ENCODE measurements at regions not wholly inside any gene's neighbourhood (a gene's known extent, or its start where the extent isn't known, plus 50 kb on each side); places are given as distances from the start of the nearest gene placed in this dataset.

DNA sequence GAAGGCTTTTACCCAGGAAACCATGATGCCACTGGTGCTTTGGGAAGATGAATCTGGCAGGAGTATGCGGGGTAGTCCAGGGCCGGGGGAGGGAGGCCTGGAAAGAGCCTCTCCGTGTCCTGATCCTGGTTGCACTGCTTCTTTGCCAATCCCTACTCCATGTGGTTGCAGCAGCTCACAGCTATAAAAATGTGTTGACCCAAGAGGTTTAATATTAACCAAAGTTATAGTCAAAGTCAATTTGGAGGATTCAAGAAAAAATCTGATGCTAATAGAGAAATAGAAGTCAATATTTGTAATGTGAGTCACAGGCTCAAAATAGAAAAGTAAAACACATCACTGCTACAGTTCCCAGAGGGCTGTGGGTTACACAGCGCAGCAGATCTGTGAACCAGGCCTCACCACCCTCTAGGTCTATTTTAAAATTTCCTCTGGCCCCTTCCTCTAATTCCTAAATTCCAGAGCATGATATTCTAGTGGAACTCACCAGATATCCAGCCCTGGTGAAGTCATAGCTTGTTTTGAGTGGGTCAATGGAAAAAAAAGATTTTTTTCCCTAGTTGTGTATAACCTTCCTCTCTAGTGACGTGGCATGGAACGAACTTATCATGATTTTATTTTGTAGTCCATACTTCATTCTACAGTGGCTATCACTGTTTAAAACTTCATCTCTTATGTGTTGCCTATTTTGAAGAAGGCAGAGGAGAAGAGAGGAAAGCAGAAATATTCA lies 63.2 kb upstream of the BMP2 start (continued):
- no peak for TF ChIP-seq ZBTB7A (CRISPR knock-in tag; IDR thresholded peaks at IDR 0.05)
- peak; percentile 84 for TF ChIP-seq GFI1 (CRISPR knock-in tag; IDR thresholded peaks at IDR 0.05; ENCODE audit: borderline replicate concordance)
- TF ChIP-seq, protein P1, sequence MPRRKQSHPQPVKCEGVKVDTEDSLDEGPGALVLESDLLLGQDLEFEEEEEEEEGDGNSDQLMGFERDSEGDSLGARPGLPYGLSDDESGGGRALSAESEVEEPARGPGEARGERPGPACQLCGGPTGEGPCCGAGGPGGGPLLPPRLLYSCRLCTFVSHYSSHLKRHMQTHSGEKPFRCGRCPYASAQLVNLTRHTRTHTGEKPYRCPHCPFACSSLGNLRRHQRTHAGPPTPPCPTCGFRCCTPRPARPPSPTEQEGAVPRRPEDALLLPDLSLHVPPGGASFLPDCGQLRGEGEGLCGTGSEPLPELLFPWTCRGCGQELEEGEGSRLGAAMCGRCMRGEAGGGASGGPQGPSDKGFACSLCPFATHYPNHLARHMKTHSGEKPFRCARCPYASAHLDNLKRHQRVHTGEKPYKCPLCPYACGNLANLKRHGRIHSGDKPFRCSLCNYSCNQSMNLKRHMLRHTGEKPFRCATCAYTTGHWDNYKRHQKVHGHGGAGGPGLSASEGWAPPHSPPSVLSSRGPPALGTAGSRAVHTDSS (CRISPR knock-in tag; conservative IDR thresholded peaks at IDR 0.05), result no peak
- TF ChIP-seq CCAR2 (optimal IDR thresholded peaks at IDR 0.05; ENCODE audit: low read depth, low read length), result no peak
- peak; percentile 72; the same call in 1 of the 2 replicates for TF ChIP-seq ZNF749 (CRISPR knock-in tag; IDR thresholded peaks at IDR 0.05; ENCODE audit: borderline replicate concordance)
- no peak for TF ChIP-seq MTA3 (CRISPR knock-in tag; IDR thresholded peaks at IDR 0.05)
- TF ChIP-seq, protein P2, sequence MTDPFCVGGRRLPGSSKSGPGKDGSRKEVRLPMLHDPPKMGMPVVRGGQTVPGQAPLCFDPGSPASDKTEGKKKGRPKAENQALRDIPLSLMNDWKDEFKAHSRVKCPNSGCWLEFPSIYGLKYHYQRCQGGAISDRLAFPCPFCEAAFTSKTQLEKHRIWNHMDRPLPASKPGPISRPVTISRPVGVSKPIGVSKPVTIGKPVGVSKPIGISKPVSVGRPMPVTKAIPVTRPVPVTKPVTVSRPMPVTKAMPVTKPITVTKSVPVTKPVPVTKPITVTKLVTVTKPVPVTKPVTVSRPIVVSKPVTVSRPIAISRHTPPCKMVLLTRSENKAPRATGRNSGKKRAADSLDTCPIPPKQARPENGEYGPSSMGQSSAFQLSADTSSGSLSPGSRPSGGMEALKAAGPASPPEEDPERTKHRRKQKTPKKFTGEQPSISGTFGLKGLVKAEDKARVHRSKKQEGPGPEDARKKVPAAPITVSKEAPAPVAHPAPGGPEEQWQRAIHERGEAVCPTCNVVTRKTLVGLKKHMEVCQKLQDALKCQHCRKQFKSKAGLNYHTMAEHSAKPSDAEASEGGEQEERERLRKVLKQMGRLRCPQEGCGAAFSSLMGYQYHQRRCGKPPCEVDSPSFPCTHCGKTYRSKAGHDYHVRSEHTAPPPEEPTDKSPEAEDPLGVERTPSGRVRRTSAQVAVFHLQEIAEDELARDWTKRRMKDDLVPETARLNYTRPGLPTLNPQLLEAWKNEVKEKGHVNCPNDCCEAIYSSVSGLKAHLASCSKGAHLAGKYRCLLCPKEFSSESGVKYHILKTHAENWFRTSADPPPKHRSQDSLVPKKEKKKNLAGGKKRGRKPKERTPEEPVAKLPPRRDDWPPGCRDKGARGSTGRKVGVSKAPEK (CRISPR knock-in tag; IDR thresholded peaks at IDR 0.05; ENCODE audit: borderline replicate concordance), result no peak
- TF ChIP-seq CEBPG (CRISPR knock-in tag; IDR thresholded peaks at IDR 0.05), result peak; percentile 52
- peak; percentile 58; the same call in 1 of the 2 replicates for TF ChIP-seq IRF2 (CRISPR knock-in tag; IDR thresholded peaks at IDR 0.05)
- peak; percentile 55; the same call in 1 of the 2 replicates for TF ChIP-seq ATF1 (CRISPR knock-in tag; IDR thresholded peaks at IDR 0.05)
- no peak for TF ChIP-seq ZSCAN5A (CRISPR knock-in tag; IDR thresholded peaks at IDR 0.05; ENCODE audit: borderline replicate concordance)
- 0 out of 2 replicates have a peak, but pooled peaks have one; percentile 26 for TF ChIP-seq POGK (CRISPR knock-in tag; conservative IDR thresholded peaks at IDR 0.05)
- peak; percentile 78; the same call in 1 of the 2 replicates for TF ChIP-seq SOX5 (CRISPR knock-in tag; IDR thresholded peaks at IDR 0.05; ENCODE audit: borderline replicate concordance)
- TF ChIP-seq HDAC6 (IDR thresholded peaks at IDR 0.05; ENCODE audit: low read depth, low read length), result no peak
- peak; percentile 89; the same call in 1 of the 2 replicates for TF ChIP-seq HMG20A (CRISPR knock-in tag; IDR thresholded peaks at IDR 0.05; ENCODE audit: borderline replicate concordance)
- TF ChIP-seq ZNF260 (CRISPR knock-in tag; IDR thresholded peaks at IDR 0.05; ENCODE audit: borderline replicate concordance, low read depth), result no peak
- TF ChIP-seq TOPORS (CRISPR knock-in tag; IDR thresholded peaks at IDR 0.05), result no peak
- peak; percentile 76 for TF ChIP-seq ZNF644 (CRISPR knock-in tag; IDR thresholded peaks at IDR 0.05; ENCODE audit: low read depth)
- TF ChIP-seq POLR2AphosphoS2 (IDR thresholded peaks at IDR 0.05; ENCODE audit: low read depth, low read length), result no peak
- TF ChIP-seq POGZ (CRISPR knock-in tag; IDR thresholded peaks at IDR 0.05), result peak; percentile 59; the same call in 1 of the 2 replicates
- no peak for TF ChIP-seq ZNF543 (CRISPR knock-in tag; IDR thresholded peaks at IDR 0.05)
- TF ChIP-seq ZNF207 (IDR thresholded peaks at IDR 0.05; ENCODE audit: borderline replicate concordance), result no peak
- TF ChIP-seq FOSL1 (CRISPR knock-in tag; IDR thresholded peaks at IDR 0.05; ENCODE audit: borderline replicate concordance), result peak; percentile 93
